ENCODE measurements at regions not wholly inside any gene's neighbourhood (a gene's known extent, or its start where the extent isn't known, plus 50 kb on each side); places are given as distances from the start of the nearest gene placed in this dataset.

- TF ChIP-seq JUND (IDR thresholded peaks at IDR 0.05) (no peak), ATF3 (IDR thresholded peaks at IDR 0.05) (no peak), ZBTB33 (IDR thresholded peaks at IDR 0.05) (no peak), RXRA (IDR thresholded peaks at IDR 0.05) (no peak), RAD21 (IDR thresholded peaks at IDR 0.05) (no peak), NR2F2 (IDR thresholded peaks at IDR 0.05) (no peak)
- TF ChIP-seq, protein P1, sequence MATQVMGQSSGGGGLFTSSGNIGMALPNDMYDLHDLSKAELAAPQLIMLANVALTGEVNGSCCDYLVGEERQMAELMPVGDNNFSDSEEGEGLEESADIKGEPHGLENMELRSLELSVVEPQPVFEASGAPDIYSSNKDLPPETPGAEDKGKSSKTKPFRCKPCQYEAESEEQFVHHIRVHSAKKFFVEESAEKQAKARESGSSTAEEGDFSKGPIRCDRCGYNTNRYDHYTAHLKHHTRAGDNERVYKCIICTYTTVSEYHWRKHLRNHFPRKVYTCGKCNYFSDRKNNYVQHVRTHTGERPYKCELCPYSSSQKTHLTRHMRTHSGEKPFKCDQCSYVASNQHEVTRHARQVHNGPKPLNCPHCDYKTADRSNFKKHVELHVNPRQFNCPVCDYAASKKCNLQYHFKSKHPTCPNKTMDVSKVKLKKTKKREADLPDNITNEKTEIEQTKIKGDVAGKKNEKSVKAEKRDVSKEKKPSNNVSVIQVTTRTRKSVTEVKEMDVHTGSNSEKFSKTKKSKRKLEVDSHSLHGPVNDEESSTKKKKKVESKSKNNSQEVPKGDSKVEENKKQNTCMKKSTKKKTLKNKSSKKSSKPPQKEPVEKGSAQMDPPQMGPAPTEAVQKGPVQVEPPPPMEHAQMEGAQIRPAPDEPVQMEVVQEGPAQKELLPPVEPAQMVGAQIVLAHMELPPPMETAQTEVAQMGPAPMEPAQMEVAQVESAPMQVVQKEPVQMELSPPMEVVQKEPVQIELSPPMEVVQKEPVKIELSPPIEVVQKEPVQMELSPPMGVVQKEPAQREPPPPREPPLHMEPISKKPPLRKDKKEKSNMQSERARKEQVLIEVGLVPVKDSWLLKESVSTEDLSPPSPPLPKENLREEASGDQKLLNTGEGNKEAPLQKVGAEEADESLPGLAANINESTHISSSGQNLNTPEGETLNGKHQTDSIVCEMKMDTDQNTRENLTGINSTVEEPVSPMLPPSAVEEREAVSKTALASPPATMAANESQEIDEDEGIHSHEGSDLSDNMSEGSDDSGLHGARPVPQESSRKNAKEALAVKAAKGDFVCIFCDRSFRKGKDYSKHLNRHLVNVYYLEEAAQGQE (IDR thresholded peaks at IDR 0.05): no peak
- H3K4me1 ChIP-seq (ENCODE audit: control insufficient read depth in 4 of 4, insufficient read depth in 4 of 4, low read length in 3 of 4): no peaks in the 10 kb centered on the region
- H3K27me3 ChIP-seq (ENCODE audit: control insufficient read depth in 4 of 4, insufficient read depth in 4 of 4, low read length in 3 of 4): no peaks in the 10 kb centered on the region
- 70% methylated on average over 4 of the region's 4 CpGs for WGBS
- no peak overlapping the region for H3K4me3 ChIP-seq (ENCODE audit: low read depth in 1 of 3, low read length in 3 of 3)
- H3K36me3 ChIP-seq (ENCODE audit: control insufficient read depth in 4 of 4, insufficient read depth in 3 of 4, low read depth in 1 of 4, low read length in 3 of 4): no peaks in the 10 kb centered on the region
- no peak overlapping the region for H3K9ac ChIP-seq (ENCODE audit: low read depth in 1 of 2, low read length in 2 of 2)
- no peak for DNase-seq (ENCODE audit: low spot score)
- H3K9me3 ChIP-seq (ENCODE audit: control insufficient read depth in 4 of 4, low read length in 3 of 4): peaks cover 0 to 1% (median 0%) of the 10 kb centered on the region in 4 donors
- H3K27ac ChIP-seq (ENCODE audit: low read depth in 1 of 2, low read length in 2 of 2): no peak overlapping the region
Measured at GRCh38 chr16:60407034-60407433, 1629.2 kb downstream of the CDH8 start.

DNA sequence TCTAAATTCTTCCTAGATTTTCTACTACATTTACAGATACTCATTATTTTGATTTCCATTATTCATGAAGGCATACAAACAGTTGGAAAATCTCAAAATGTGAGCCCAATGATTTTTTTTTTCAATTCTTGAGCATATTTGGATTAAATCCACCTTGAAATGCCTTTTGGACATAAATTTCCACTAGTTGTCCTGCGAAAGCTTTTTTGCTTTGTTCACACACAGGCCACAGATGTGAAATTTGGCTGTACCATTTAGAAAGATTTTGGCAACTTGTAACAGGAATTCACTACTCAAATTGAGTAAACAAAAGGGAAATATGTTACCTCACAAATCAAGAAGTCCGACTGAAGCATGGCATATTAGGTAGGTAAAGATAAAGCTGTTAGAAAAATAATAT, 1631.0 kb downstream of the CDH8 start:
- Histone ChIP-seq H3K27me3 (ENCODE audit: control insufficient read depth in 4 of 4, insufficient read depth in 4 of 4, low read length in 3 of 4) (no peaks in the 10 kb centered on the region), H3K9me3 (ENCODE audit: control insufficient read depth in 4 of 4, low read length in 3 of 4) (no peaks in the 10 kb centered on the region), H3K4me3 (ENCODE audit: low read depth in 1 of 3, low read length in 3 of 3) (no peak overlapping the region), H3K9ac (ENCODE audit: low read depth in 1 of 2, low read length in 2 of 2) (no peak overlapping the region), H3K27ac (ENCODE audit: low read depth in 1 of 2, low read length in 2 of 2) (no peak overlapping the region), H3K36me3 (ENCODE audit: control insufficient read depth in 4 of 4, insufficient read depth in 3 of 4, low read depth in 1 of 4, low read length in 3 of 4) (no peaks in the 10 kb centered on the region), H3K4me1 (ENCODE audit: control insufficient read depth in 4 of 4, insufficient read depth in 4 of 4, low read length in 3 of 4) (no peaks in the 10 kb centered on the region)
- DNase-seq (ENCODE audit: low spot score): no peak
- TF ChIP-seq ATF3 (IDR thresholded peaks at IDR 0.05): no peak
- no peak for TF ChIP-seq SP1 (IDR thresholded peaks at IDR 0.05)
- TF ChIP-seq, protein P2, sequence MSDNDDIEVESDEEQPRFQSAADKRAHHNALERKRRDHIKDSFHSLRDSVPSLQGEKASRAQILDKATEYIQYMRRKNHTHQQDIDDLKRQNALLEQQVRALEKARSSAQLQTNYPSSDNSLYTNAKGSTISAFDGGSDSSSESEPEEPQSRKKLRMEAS (IDR thresholded peaks at IDR 0.05): no peak
- TF ChIP-seq FOXA1 (IDR thresholded peaks at IDR 0.05): no peak
- no peak for TF ChIP-seq YY1 (IDR thresholded peaks at IDR 0.05)
- TF ChIP-seq FOXA2 (IDR thresholded peaks at IDR 0.05): no peak
- no peak for TF ChIP-seq ZBTB33 (IDR thresholded peaks at IDR 0.05)
- TF ChIP-seq NR2F2 (IDR thresholded peaks at IDR 0.05): no peak
- TF ChIP-seq, protein P3, sequence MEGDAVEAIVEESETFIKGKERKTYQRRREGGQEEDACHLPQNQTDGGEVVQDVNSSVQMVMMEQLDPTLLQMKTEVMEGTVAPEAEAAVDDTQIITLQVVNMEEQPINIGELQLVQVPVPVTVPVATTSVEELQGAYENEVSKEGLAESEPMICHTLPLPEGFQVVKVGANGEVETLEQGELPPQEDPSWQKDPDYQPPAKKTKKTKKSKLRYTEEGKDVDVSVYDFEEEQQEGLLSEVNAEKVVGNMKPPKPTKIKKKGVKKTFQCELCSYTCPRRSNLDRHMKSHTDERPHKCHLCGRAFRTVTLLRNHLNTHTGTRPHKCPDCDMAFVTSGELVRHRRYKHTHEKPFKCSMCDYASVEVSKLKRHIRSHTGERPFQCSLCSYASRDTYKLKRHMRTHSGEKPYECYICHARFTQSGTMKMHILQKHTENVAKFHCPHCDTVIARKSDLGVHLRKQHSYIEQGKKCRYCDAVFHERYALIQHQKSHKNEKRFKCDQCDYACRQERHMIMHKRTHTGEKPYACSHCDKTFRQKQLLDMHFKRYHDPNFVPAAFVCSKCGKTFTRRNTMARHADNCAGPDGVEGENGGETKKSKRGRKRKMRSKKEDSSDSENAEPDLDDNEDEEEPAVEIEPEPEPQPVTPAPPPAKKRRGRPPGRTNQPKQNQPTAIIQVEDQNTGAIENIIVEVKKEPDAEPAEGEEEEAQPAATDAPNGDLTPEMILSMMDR (IDR thresholded peaks at IDR 0.05; ENCODE audit: low read depth, low read length, missing input control): no peak
- no peak for TF ChIP-seq HNF4G (IDR thresholded peaks at IDR 0.05)
- no peak for TF ChIP-seq TAF1 (conservative IDR thresholded peaks at IDR 0.05)
- no peak for TF ChIP-seq JUND (IDR thresholded peaks at IDR 0.05)
- 69% methylated on average over 2 of the region's 2 CpGs for WGBS

Measured in liver (tissue), 8 donors.